Kidney (tissue), 13 donors: ENCODE measurements at regions not wholly inside any gene's neighbourhood (a gene's known extent, or its start where the extent isn't known, plus 50 kb on each side); places are given as distances from the start of the nearest gene placed in this dataset.

Experiments used
- DNase-seq, 5 donors: peaks; one replicate each; pipeline ENCODE4 v3.0.0-alpha.2; 2013 to 2020
- FAIRE-seq: peaks from 2 replicates; lab custom pipeline; 2012; peaks lifted over from hg19 to GRCh38; lab: Jason Lieb, UNC
- H3K27ac ChIP-seq, 2 donors: one replicate each; pipeline ENCODE4 v1.7.0; 2013; ENCODE audit warnings: low read depth in 2 of 2, low read length in 2 of 2, inconsistent platforms in 1 of 2
- H3K27me3 ChIP-seq: one replicate; pipeline ENCODE4 v1.7.1; 2013; ENCODE audit warnings: low read length, inconsistent platforms; ENCODE audit not compliant: control insufficient read depth, insufficient read depth
- H3K36me3 ChIP-seq, 3 donors: one replicate each; pipeline versions ENCODE4 v1.7.0 to v1.7.1; 2013; ENCODE audit warnings: low read length in 3 of 3, control low read depth in 1 of 3, inconsistent platforms in 1 of 3; ENCODE audit not compliant: insufficient read depth in 3 of 3, control insufficient read depth in 2 of 3
- H3K4me1 ChIP-seq, 3 donors: one replicate each; pipeline versions ENCODE4 v1.7.0 to v1.7.1; 2013; ENCODE audit warnings: low read length in 3 of 3, inconsistent platforms in 1 of 3, low read depth in 1 of 3; ENCODE audit not compliant: control insufficient read depth in 2 of 3, insufficient read depth in 2 of 3
- H3K4me3 ChIP-seq, 3 donors: one replicate each; pipeline versions ENCODE4 v1.7.0 to v1.8.1; 2013; ENCODE audit warnings: low read length in 3 of 3, control low read depth in 1 of 3, inconsistent platforms in 1 of 3
- H3K9ac ChIP-seq, 3 donors: one replicate each; pipeline versions ENCODE4 v1.7.0 to v1.7.1; 2013; ENCODE audit warnings: low read length in 3 of 3, control low read depth in 1 of 3, inconsistent platforms in 1 of 3
- H3K9me3 ChIP-seq, 3 donors: one replicate each; pipeline versions ENCODE4 v1.7.0 to v1.7.1; 2013; ENCODE audit warnings: low read length in 3 of 3, control low read depth in 1 of 3, inconsistent platforms in 1 of 3; ENCODE audit not compliant: control insufficient read depth in 2 of 3, insufficient read depth in 1 of 3
- intact Hi-C: fragments of 100-400 bp; cut with DNase I; formaldehyde crosslinking; loops from one replicate; pipeline ENCODE4 v1.11.1; 2022
- TF ChIP-seq, protein P1 (sequence below): IDR thresholded peaks from 3 replicates; pipeline ENCODE4 v1.5.1; 2012; ENCODE audit warnings: mild to moderate bottlenecking, moderate library complexity, borderline replicate concordance; ENCODE audit not compliant: insufficient read depth; ENCODE audit errors: extremely low read depth
- donor health status: control.
- donor health status: control.
- donor health status: control.
- donor health status: control.
- donor health status: control.
- donor health status: DM: yes; HTN: yes; CAD: no.
- donor health status: Normal renal cell carcinoma (clear cell type).

DNA sequence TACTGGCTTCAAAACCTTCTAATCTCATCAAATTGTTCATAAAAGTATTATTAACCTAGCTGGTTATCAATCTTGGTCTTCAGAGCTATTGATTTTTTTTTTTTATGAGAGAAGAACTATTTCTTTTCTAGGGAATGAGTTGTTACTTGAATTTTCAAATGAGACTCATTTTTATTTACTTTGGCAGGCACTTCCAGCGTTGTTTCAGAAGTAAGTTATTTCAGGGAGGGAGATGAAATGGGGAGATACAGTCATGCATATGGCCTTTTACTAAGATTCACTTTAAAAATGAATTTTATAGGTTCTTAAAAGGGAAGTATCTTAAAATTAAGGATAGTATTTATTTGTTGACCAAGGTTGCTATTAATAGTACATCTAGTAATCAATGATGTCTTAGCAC is 129.6 kb downstream of the IZUMO3 start:
- TF ChIP-seq, protein P1, sequence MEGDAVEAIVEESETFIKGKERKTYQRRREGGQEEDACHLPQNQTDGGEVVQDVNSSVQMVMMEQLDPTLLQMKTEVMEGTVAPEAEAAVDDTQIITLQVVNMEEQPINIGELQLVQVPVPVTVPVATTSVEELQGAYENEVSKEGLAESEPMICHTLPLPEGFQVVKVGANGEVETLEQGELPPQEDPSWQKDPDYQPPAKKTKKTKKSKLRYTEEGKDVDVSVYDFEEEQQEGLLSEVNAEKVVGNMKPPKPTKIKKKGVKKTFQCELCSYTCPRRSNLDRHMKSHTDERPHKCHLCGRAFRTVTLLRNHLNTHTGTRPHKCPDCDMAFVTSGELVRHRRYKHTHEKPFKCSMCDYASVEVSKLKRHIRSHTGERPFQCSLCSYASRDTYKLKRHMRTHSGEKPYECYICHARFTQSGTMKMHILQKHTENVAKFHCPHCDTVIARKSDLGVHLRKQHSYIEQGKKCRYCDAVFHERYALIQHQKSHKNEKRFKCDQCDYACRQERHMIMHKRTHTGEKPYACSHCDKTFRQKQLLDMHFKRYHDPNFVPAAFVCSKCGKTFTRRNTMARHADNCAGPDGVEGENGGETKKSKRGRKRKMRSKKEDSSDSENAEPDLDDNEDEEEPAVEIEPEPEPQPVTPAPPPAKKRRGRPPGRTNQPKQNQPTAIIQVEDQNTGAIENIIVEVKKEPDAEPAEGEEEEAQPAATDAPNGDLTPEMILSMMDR, result no peak
- FAIRE-seq (no peak), DNase-seq (no peak)

DNA sequence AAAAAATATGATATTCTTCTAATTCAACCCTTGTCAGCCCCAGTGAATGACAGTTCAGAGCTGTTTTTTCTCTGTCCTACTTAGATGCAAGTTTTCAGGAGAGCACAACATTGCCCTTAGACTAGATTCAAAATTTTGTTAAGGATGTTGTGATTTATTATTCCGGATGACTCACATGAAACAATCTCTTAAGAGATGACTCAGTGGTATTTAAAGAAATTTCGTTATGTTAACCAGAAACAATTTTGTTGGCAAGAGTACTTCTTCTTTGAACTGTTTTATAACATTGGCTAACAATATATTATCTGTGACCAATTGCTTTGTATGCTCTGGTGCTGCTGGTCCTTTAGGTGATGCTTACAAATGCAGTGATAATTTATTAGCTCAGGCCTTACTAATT is 132.0 kb downstream of the IZUMO3 start:
- Histone ChIP-seq H3K27me3 (no peaks in the 10 kb centered on the region), H3K9me3 (no peaks in the 10 kb centered on the region), H3K36me3 (no peaks in the 10 kb centered on the region), H3K4me1 (no peaks in the 10 kb centered on the region), H3K4me3 (no peak overlapping the region), H3K9ac (no peak overlapping the region), H3K27ac (no peak overlapping the region)
- no peak for DNase-seq
- TF ChIP-seq, protein P1, result no peak
- intact Hi-C loops, result no loop called here
- FAIRE-seq, result no peak

More for the DNA sequence above, 129.6 kb downstream of the IZUMO3 start:
- Histone ChIP-seq H3K9me3 (no peaks in the 10 kb centered on the region), H3K4me1 (no peaks in the 10 kb centered on the region), H3K27ac (no peak overlapping the region), H3K36me3 (no peaks in the 10 kb centered on the region), H3K4me3 (no peak overlapping the region), H3K9ac (no peak overlapping the region), H3K27me3 (no peaks in the 10 kb centered on the region)
- intact Hi-C loops, result no loop called here

DNA sequence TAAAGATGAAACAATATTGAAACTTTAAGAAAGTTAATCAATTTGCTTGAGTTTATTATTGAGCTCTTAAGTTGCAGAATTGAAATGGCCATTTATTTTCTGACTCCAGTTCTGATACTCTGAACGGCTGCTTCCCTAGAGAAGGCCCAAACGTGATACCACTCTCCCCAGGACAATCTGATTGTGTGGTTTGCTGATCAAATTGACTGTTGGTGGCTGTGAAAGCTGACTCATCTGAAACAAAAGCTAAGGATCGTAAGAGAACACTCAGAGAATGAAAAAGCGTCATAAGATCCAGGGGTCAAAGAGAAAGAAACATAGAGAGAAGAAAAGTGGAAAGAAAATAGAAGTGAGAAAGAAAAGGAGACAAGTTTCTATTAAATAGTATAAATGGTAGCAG is 147.2 kb downstream of the IZUMO3 start:
- no peaks in the 10 kb centered on the region for H3K36me3 ChIP-seq
- no peak overlapping the region for H3K9ac ChIP-seq
- H3K4me1 ChIP-seq, result no peaks in the 10 kb centered on the region
- H3K27me3 ChIP-seq, result no peaks in the 10 kb centered on the region
- FAIRE-seq (no peak), DNase-seq (no peak)
- no peak overlapping the region for H3K27ac ChIP-seq
- no peak overlapping the region for H3K4me3 ChIP-seq
- intact Hi-C loops, result no loop called here
- no peaks in the 10 kb centered on the region for H3K9me3 ChIP-seq
- TF ChIP-seq, protein P1, result no peak

- no peak overlapping the region for H3K9ac ChIP-seq
- H3K9me3 ChIP-seq, result no peaks in the 10 kb centered on the region
- TF ChIP-seq, protein P1, result no peak
- H3K36me3 ChIP-seq, result no peaks in the 10 kb centered on the region
- intact Hi-C loops, result no loop called here
- H3K27ac ChIP-seq, result no peak overlapping the region
- no peaks in the 10 kb centered on the region for H3K27me3 ChIP-seq
- DNase-seq (no peak), FAIRE-seq (no peak)
- no peaks in the 10 kb centered on the region for H3K4me1 ChIP-seq
- H3K4me3 ChIP-seq, result no peak overlapping the region
Observed at GRCh38 chr9:24391095-24391494, 154.6 kb downstream of the IZUMO3 start.
